Occipital lobe (tissue), 1 donor: ENCODE measurements at regions not wholly inside any gene's neighbourhood (a gene's known extent, or its start where the extent isn't known, plus 50 kb on each side); places are given as distances from the start of the nearest gene placed in this dataset.
"Not testable (repeated sequence)": the region's sequence is repeated elsewhere in the genome, so short reads cannot be mapped to it uniquely, and the experiment has no call there.

Experiments
- DNase-seq: peaks from one replicate; lab custom pipeline; 2025; lab: John Stamatoyannopoulos, UW

DNA sequence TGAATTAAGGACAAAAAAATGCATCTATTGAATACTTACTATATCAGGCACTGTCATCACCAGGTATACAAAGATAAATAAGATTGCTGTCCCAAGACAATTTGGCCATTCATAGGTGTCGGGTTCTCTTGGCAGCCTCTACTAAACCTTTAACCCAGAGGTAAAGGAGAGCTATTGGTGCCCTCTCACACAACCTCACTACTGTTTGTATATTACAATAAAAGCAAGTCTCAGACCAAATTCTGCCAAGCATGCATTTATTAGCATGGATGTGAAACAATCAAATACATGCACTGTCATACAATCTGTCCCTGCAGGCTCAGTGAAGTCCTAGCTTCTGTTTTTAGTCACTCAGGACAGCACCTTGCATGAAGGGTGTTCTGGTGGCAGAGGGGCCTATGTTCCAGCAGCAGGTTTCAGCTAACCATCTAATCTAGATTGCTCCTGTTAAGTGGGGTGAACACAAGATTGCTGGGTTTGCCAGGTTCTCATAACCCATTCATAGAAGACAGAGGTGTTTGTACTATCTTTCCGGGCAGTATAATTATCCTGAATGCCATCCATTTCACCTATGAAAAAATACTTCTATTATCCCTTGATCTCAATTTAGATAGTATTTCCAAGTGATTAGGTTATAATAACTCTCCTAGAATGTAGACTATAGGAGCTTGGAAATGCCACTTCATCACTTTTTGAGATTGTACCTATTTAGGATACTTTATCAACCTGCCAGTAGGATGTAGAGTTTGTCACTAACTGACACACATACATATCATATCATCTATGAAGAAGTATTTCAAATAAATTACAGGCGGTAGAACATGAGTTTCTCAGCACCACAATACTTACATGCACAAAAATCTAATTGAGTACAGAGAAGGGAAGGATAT, 254.0 kb upstream of the KRR1 start:
- no peak for DNase-seq

DNA sequence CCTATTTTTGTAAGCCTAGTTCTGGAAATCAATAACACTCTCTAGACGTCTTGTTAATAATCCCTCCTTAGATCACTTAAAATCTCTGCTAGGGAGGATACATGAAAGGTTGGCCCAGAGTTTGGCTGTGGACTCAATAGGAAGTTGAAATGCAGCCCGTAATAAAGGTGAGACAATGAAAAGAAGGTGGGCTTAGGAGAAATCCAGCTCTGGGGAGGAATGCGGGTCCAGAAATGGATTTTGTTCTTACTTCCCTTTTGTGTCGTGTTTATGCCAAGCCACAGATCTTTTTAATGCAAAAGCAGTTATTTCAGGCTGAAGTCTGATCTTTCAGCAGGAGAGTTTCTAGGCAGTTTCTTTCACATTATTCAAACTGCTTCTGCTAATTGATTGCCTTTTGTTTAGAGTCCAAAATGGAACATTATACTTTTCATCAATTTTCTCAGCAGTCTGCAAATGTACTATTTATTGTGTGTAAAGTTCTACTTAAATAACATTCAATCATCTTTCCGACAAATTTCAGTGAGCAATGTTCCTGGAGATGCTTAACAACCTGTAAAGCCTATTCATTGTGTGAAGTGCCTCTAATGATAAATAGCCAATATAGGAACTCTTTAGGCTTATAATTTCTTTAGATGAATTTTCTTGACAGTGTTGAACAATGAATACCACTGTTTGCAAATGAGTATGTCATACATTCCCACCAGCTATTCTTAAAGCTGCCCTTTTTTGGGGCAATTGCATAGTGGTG, 252.9 kb upstream of the KRR1 start:
- DNase-seq: no peak

GRCh38 chr12:75760573-75761294, 249.3 kb upstream of the KRR1 start:
- no peak for DNase-seq

DNA sequence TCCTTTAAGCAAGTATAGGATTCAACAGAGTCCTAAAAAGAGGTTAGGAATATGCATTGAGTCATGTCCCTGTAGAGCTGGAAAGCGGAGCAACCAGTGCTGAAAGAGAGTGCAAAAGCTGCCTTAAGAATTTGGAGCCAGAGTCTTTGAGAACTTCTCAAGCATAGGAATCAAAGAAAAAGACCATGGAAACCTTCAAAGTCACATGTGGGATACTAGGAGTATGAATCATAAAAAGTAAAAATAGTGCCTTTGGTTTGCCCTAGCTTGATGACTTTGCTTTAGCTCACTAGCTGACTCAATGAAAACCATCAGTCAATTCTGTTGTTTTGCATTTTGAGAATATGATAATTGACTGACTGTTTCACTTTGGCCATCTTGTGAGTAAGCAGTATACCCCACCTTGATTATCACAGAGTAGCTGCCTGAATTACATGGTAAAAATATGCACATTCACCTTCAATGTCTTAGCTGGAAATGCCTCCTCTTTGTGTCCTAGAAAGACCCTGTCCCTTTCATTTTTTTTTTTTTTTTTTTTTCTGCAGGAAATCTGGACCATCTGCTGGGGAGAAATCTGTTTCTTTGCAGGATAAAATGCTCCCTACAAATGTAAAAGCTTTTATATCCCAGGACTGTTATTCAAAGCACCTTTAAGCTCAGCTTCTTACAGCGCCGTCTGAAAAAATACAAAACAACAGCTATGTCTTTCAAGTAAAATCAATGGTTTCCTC, 248.6 kb upstream of the KRR1 start:
- no peak for DNase-seq

DNA sequence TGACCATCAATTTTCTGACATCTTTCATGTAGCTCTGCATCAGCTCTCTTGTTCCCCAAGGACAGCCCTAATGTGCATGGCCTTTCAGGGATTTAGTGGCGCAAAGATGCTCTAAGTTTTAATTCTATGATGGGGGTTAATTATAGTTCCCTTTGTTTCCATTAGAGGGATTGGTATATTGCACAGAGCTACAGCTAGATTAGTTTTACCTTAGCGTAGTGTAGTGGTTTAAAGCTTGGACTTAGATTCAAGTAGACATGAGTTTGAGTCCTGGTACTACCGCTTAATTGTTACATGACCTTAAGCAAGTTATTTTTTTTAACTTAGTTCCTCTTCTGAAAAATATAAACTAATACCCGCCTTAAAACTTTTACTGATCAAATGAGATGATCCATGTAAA, 247.8 kb upstream of the KRR1 start:
- no peak for DNase-seq

- DNase-seq: no peak
These were observed 245.4 kb upstream of the KRR1 start for GRCh38 chr12:75756771-75757170.

- DNase-seq: no peak
These were observed 244.7 kb upstream of the KRR1 start for GRCh38 chr12:75756111-75756510.

DNA sequence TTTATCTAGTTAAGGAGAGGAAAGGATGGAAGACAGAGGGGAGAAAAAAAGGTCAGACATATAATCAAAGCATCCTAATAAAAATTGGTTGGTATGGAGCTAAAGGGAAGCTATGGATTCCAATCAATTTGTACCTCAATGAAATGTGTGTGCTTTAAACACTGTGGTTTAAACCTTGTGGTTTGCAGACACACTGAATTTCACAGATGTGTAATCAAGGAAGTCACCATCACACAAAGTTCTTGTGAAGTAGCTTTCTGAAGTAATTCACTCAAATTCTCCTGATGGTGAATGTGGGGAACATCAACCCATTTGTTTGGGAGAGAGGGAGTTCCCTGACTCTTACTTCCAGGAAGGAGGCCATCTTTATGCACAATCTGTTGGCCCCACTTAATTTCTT, 243.3 kb upstream of the KRR1 start:
- no peak for DNase-seq

DNA sequence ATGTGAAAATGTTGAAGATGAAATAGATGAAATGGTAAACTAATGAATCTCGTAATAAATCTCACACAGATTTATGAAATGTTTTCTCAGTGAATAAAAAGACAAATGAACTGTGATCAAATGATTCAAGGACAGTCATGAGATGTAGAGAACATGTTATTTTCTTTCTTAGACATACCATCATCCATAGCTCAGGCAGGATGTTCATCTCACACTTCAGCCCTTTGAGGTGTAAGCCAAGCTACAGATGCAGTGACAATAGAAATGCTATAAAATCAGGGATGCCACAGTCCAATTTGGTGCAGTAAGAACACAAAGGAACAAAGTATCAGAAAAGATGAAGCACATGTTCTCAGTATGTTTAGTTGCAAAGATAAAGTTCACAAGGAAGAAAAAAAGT, 242.7 kb upstream of the KRR1 start:
- DNase-seq: no peak

DNA sequence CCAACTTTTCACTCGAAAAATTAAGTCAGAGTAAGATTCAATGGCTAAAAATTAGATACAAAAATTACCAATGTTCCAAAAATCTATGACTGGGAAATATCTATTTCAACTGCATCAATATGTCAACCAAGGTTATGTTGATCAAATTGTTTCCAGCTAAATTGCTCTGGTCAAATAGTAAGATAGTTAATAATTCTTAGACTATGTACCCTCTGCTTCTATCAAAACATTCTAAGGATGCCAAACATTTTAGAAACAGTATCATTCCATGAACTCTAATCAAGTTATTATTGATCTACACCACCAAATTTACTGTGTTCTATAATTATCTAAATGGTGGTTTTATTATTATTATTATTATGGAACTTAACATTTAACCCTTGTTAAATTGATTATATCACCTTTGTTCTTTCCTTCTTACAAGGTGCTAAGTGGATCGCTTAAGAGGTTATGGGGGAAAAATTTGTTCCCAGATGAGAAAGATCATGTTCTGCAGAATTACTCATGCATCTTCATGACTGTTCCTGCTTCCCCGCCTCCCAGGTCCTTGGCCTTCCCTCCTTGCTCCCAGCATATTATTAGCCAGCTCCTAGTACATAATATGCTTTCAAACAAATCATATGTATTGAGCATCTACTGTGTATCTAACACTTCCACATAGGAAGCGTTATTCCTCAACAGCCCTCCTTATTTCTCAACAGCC, 240.5 kb upstream of the KRR1 start:
- no peak for DNase-seq

GRCh38 chr12:75750716-75751306, 239.4 kb upstream of the KRR1 start:
- DNase-seq: no peak

GRCh38 chr12:75748990-75749389, 237.6 kb upstream of the KRR1 start:
- not testable (repeated sequence) for DNase-seq

DNA sequence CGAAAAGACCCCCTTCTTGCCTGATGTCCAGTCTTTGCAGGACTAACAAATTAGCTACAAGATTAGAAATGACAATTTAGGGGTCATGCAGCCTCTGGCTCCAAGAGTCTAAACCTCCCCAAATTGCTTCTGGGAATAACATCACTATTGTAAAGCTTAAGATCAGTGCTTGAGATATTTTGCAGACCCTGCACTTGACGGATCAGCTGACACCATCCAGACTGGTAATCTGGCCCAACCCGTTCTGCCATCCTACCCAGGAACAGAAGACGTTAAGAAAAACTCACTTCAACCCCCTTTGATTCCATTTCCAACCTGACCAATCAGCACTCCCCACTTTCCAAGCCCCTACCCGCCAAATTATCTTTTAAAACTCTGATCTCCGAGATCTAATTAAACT, 236.7 kb upstream of the KRR1 start:
- no peak for DNase-seq

DNA sequence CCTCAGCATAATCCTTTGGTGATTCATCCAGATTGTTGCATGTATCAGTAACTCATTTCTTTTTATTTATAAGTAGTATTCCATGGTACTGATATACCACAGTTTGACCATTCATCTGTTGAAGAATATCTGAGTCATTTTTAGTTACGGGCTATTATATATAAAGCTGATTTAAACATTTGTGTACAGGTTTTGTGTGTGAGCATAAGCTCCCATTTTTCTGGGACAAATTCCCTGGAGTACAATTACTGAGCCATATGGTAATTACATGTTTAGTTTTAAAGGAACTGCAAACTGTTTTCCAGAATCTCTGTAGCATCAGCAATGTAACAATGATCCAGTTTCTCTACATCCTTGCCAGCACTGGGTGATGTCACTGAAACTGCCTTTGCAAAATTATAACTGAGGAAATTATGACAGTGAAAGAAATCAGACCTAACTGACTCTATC, 236.2 kb upstream of the KRR1 start:
- no peak for DNase-seq

DNA sequence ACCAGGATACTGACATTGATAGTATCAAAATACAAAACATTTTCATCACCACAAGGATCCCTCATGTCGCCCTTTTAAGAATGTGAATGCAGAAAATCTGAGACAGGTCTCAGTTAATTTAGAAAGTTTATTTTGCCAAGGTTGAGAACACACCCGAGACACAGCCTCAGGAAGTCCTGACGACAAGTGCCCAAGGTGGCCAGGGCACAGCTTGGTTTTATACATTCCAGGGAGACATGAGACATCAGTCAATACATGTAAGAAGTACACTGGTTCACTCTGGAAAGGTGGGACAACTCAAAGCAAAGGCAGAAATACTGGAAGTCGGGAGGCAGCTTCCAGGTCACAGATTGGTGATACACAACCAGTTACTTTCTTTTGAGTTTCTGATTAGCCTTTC, 235.2 kb upstream of the KRR1 start:
- no peak for DNase-seq

- DNase-seq: no peak
These were observed 233.3 kb upstream of the KRR1 start for GRCh38 chr12:75744607-75745256.

- DNase-seq: no peak
These were observed 231.6 kb upstream of the KRR1 start for GRCh38 chr12:75742961-75743360.

GRCh38 chr12:75742048-75742447, 230.6 kb upstream of the KRR1 start:
- DNase-seq: no peak

DNA sequence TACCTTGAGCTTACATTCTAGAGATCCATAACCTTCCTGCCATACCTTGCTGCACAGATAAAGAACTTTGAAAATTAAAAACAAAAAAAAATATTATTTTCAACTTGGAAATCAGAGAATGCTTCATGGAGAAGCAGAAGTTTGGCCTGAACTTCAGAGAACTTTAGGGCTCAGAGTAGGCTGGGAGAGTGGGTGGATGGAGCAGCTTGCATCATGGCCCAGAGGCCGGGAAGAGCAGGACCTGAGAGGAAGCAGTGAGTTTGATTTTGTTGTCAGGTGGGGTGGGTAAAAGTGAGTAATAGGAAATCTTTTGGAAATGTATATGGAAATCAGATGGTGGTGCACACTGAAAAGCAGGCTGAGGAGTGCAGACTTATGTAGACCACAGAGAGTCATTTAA, 228.5 kb upstream of the KRR1 start:
- DNase-seq: no peak

GRCh38 chr12:75739098-75739497, 227.7 kb upstream of the KRR1 start:
- not testable (repeated sequence) for DNase-seq
